GM21619 (cell line): ENCODE measurements at regions not wholly inside any gene's neighbourhood (a gene's known extent, or its start where the extent isn't known, plus 50 kb on each side); places are given as distances from the start of the nearest gene placed in this dataset.
"Not testable (repeated sequence)": the region's sequence is repeated elsewhere in the genome, so short reads cannot be mapped to it uniquely, and the experiment has no call there.

Source experiments
- ATAC-seq: cut with Tn5 transposase; IDR thresholded peaks from one replicate; pipeline ENCODE4 v1.9.1; 2021; ENCODE audit not compliant: unreplicated experiment

DNA sequence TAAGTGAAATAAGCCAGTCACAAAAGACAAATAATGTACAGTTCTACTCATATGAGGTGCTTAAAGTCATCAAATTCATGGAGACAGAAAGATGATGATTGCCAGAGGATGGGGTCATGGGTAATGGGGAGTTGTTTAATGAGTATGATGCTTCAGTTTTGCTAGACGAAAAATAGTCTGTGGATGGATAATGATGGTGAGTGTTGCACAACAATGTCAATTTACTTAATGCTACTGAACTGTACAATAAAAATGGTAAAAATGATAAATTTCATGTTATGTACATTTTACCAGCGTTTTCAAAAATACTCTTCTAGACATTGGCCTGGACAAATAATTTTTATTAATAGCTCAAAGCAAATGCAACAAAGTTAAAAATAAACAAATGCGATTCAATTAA lies 118.5 kb upstream of the KYNU start:
- no peak for ATAC-seq

DNA sequence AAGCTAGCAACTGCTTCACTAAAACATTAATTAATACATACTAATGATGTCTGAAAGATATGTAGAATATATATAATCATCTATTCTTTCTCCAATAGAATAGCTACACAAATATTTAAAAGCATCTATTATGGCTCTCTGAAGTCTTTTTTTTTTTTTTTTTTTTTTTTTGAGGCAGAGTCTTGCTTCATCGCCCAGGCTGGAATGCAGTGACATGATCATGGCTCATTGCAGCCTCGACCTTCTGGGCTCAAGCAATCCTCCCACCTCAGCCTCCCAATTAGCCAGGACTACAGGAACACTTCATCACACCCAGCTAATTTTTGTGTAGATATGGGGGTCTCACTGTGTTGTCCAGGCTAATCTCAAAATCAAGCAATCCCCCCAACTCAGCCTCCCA lies 120.4 kb upstream of the KYNU start:
- no peak for ATAC-seq

DNA sequence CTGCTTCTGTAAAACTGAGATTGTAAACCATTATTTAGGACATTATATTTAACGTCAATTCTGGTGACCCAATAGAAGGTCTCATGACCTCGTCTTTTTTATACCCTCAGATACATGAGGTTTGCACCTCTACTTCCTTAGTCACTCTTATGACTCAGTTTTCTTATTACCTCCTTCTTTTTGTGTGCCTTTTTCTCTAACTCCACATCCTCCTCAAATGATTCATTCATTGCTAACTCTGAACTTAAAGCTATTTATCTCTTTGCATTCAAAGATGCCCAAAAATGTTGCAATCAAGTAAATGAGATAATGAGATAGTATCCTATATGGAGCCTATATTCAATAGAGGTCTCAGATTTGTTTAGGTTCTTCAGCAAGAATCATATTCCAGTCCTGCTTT lies 121.0 kb upstream of the KYNU start:
- ATAC-seq, result no peak

DNA sequence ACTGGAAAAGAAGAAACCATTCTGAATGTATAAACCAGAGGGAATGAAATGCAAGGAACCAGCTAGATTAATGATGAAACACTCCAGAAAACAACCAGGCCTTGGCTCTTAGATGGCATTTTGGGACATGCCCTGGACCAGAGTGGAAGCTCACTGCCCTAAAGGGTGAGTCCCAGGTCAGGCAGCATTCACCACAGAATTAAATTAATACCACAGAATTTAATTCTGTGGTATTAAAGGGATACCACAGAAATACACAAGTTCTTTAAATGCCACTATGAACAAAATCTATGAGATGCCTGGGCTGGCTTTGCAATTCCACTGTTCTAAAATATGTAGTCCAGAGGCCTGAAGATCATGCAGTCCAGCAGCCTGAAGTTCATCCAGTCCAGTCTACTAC lies 122.3 kb upstream of the KYNU start:
- no peak for ATAC-seq

DNA sequence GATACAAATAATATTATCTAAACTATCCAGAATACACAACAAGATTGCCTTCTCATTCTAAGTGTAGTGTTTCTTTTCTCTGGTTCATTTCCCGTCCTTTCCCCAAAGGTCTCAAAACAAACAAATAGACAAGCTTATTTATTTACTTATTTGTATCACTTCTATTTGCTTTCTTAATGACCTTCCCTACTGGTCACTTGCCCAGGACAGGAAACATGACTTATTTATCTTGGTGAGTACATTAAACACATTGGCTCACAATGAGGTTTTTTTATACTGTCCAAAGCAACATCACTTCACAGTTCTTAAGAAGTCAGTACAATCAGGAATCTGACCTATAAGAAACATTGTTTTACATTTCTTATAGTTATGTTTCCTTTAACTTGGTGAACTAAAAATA lies 123.3 kb upstream of the KYNU start:
- ATAC-seq, result no peak

DNA sequence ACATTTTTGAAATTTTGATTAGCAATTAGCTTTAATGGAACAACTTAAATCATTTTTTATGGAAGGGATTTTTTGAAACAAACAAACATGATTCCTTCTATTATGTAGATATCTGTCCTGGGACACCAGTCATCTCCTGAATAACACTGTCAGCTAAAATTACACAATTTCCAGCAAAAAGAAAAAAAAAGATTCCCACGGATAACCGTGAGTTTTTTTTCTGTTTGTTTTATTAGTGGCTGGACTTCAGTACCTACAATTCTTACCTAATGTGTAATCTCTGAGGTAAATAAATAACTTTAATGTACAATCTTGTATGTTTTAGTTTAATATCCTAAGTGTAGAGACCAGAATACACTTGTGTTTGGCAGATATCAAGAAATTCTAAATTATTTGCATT lies 126.6 kb upstream of the KYNU start:
- no peak for ATAC-seq

DNA sequence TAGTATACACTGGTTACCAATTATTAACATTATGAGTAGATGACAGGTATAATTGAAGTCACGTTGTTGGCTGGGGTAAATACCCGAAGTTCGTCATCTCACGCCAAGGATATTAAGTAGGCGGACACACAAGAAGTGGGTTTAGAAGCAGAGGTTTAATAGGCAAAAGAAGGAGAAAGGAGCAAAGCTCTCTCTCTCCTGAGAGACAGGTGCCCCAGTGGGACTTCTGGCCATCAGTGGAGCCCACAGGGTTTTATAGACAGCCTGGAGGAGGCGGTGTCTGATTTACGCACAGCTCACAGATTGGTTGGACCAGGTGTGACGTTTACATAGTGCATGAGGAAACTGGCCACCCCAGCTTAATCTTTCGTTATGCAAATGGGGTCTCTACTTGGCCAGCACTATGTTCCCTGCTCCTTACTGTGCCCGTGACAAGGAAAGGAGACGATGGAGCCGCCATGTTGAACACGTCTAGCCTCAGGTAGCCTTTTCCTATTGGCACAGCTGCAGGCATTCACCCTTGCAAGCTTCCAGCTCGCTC lies 128.8 kb upstream of the KYNU start:
- ATAC-seq, result no peak

DNA sequence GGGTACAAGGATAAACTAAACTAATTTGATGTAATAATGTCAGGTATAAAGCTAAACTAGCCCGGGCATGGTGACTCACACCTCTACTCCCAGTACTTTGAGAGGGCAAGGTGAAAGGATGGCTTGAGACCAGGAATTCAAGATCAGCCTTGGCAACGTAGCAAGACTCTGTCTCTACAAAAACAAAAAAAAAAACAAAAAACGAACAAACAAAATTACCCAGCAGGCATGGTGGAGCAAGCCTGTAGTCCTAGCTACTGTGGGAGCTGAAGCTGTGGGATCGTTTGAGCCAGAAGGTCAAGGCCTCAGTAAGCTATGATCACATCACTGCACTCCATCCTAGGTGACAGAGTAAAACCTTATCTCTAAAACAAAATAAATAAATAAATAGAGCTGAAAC lies 131.8 kb upstream of the KYNU start:
- no peak for ATAC-seq

DNA sequence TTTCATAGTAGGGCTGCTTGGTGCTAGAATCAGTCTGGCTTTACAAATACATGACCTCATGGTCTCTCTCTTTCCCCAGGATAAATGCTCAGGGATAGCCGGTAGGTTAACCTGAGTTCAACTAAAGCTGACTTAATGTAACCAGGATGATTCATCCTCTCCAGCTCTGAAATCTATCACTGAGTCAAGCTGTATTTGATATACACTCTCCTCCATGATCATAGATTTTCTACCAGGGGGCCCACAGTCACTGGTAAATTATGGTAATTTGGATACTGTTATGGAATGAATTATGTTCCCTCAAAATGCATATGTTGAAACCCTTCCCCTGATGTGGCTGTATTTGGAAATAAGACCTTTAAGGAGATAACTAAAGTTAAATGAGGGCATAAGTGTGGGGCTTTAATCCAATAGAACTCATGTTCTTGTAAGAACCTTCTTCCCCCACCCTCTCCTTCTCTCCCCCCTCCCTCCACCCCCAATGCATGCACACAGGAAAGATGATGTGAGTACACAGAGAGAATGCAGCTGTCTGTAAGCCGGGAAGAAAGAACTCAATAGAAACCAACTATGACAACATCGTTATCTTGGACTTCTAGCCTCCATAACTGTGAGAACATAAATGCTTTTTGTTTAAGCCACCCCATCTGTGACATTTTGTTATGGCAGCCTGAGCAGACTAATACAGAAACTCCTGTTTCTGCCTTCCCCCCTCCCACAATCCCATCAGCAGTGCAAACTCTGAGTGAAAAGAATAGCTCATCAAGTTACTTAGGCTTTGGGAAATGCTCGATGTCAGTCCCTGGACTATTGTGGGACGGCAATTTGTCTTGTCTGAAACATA lies 134.9 kb upstream of the KYNU start:
- ATAC-seq, result peak; percentile 10

DNA sequence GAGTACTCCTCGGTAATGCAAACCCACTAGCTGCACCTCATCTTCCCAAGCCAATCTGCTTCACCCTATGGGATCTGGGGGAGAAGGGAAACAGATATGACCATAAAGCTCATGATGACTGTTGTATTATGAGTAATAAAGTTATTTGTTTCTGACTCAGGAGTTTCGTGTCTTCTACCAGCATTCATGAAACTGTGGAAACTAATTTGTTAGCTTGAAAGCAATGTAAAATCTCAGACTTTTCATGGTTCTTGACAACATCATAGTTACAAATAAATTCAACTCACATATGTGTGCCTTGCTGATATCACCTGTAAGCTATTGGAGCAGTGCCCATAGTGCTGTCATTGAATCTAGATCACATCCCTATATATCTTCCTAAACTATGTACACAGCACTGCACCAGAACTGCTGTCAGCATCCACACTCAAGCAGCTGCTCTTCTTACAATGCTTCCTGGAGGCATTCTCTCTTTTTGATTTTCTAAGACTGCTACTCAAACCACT lies 135.6 kb upstream of the KYNU start:
- peak; percentile 70 for ATAC-seq

DNA sequence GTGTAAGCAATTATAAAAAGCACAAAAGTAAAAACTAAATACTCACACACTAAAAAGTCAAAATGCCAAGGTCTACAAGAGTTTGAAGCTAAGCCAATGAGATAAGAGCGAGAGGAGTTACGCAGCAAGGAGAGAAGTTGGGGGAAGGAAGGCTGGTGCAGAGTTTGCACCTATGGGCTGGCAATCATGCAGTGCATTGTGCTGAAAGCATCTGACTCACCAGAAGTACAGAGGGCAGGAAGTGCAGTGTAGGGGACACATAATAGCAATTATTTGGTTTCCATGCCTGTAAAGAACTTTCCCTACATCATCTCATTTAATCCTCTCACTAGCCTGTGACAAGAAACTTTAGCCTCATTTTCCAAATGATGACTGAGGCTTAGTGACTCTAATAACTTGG lies 142.7 kb upstream of the KYNU start:
- ATAC-seq, result no peak

DNA sequence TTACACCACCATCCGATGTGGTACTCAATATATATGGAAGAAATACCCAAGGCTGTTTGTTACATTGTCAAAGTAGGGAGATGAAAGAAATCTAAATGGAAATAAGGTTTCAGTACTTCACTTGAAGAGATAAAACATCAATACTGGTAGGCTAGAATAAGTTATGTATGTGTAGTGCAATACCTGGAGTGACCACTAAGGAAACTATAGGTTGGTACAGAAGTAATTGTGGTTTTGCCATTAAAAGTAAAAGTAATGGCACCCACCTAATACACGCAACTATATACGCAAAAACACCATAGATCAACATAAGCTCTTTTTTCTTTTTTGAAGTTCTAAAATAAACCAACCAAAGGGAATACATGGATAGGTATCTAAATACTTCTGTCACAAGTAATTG lies 143.2 kb upstream of the KYNU start:
- no peak for ATAC-seq

DNA sequence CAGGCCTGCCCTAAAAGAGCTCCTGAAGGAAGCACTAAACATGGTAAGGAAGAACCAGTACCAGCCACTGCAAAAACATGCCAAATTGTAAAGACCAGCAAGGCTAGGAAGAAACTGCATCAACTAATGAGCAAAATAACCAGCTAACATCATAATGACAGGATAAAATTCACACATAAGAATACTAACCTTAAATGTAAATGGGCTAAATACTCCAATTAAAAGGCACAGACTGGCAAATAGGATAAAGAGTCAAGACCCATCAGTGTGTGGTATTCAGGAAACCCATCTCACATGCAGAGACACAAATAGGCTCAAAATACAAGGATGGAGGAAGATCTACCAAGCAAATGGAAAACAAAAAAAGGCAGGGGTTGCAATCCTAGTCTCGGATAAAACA lies 147.7 kb upstream of the KYNU start:
- ATAC-seq, result not testable (repeated sequence)

DNA sequence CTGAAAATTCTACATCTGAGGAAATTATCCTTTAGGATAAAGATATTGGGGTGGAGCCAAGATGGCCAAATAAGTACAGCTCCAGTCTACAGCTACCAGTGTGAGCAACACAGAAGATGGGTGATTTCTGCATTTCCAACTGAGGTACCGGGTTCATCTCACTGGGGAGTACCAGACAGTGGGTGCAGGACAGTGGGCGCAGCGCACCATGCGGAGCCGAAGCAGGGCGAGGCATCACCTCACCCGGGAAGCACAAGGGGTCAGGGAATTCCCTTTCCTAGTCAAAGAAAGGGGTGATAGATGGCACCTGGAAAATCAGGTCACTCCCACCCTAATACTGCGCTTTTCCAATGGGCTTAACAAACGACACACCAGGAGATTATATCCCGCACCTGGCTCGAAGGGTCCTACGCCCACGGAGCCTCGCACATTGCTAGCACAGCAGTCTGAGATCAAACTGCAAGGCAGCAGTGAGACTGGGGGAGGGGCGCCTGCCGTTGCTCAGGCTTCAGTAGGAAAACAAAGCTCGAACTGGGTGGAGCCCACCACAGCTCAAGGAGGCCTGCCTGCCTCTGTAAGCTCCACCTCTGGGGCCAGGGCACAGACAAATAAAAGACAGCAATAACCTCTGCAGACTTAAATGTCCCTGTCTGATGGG lies 149.5 kb upstream of the KYNU start:
- not testable (repeated sequence) for ATAC-seq

DNA sequence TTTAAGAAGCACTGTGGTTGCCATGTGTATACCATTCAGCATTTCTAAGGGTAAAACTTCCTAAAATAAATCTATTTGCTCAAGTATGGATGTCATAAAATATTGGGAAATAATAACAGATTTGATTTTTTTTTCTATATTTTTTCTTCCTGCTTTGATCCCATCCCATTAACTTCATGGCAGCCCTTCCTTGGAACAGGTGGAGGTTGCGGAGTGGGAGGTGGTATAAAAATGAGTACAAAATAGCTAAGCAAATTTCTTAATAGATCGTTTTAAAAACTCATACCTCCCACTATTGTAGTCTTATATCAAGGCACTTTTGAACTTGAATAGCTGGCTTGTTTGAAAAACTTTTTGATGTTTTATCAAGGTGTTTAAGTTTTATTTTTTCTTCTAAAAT lies 152.1 kb upstream of the KYNU start:
- peak; percentile 14 for ATAC-seq

DNA sequence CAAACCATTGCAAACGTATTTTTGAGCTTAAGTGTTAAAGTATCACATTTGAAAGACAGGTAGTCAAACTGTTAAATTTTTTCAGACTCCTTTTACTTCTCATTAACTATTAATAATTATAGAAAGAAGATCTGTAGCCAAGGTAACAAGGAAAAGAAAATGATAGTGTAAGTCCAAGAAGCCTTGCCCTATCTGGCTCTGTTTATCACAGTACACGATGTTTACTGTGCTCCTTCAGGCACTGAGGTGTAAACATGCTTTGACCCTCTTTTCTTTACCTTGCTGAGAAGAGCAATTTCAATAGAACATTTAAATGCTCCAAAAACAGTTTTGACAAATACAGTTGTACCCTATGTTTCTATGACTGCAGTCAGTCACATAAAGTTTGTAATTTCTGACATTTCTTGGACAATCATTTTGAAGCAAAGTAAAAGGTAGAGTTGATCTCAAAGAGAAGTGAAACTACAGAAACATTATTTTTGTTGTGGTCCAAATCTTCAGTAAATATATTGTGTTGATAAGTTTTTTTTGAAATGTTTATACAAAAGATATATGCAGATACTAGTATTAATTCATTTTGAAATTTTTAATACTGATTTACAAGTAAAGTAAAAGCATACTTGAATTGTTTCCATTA lies 152.6 kb upstream of the KYNU start:
- ATAC-seq, result peak; percentile 60

DNA sequence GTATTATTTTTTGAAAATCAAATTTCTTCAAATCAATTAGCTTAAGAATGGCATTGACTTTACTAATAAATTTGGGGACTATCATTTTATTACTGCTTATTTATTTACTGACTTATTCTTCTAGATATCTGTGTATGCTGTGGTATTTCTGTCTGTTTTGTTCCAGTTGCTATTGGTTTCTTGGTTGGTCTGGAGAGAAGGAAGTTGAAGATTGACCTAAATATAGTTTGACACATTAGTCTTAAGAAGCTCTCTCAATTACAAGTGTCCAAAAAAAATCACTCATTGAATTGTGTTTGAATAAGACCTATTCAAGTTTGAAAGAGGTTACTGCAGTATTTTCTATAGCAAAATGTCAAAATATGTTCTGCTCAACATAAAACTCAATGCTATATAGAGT lies 153.3 kb upstream of the KYNU start:
- no peak for ATAC-seq

DNA sequence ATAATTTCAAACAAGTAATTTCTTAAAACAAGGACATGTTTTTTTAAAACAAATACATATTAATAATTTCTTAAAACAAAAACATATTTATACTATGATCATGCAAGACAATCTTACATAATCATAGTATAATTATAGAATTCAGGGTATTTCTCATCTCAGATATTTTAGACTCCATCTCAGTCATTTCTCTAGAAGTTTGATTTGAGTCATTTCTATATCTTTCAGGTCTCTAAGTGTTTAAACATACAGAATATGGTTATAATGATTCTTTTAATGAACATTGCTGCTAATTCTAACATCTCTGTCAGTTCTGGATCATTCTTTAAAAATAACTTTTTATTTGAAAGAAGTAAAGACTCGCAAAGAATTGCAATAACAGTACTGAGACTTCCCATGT lies 154.2 kb upstream of the KYNU start:
- peak; percentile 38 for ATAC-seq

DNA sequence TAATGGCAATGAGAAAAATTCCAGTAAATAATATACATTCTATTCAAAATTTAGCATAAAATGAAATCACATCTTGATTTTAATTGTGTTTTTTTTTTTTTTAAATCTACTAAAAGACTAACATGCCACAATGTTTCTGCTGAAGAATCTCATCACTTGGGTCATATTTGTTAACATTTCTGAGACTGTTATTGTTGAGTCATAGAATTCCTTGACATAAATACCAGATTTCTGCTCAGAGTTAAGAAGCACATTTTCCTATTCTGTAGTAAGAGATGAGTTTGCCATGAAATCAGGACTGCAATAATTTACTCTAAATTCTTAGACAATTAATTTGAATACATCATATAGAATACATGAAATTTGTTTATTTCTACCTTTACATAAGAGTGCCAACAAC lies 154.9 kb upstream of the KYNU start:
- no peak for ATAC-seq

DNA sequence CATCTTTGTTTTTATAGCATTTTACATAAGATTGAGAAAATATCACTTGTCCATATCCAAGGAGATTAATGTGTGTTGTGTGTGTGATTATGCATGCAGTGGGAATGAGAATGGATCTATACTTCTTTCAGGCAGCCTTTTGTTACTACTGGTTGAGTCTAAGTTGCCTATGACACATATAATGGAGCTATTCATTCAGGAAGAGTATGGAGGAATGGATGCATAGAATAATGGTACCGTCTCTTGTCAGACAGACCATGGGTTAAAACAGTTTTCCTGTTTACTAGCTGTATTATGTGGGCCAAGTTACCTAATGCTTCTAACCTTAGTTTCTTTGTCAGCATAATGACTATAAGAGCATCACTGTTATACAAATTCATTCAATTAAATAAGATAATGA lies 155.4 kb upstream of the KYNU start:
- no peak for ATAC-seq

DNA sequence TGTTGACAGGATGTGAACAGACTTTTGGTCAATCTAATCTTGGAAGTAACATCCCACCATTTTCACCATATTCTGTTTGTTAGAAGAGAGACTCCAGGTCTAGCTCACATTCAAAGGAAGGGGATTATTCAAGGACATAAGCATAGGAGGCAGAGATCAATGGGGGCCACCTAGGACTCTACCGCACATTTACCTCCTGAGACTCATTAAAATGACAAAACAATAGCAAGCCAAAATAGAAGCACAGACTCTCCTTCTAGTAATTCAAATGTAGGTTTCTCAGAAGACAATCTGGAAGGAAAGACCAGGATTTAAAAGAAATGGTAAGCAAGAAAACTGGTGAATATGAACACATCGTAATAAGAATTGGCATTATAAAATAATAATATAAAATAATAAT lies 156.4 kb upstream of the KYNU start:
- ATAC-seq, result no peak
